Hematopoietic multipotent progenitor cell treated with erythropoietin and hydrocortisone succinate and interleukin-3 and kit ligand, for 17 days (in vitro differentiated cells): ENCODE measurements at regions not wholly inside any gene's neighbourhood (a gene's known extent, or its start where the extent isn't known, plus 50 kb on each side); places are given as distances from the start of the nearest gene placed in this dataset.

Experiments used
- DNase-seq: peaks from one replicate; pipeline ENCODE4 v3.0.0-alpha.2; 2015; ENCODE audit warnings: low spot score

GRCh38 chr1:30316056-30316455 is 407.3 kb downstream of the MATN1 start:
- DNase-seq, result no peak

GRCh38 chr1:30315185-30315960 is 408.0 kb downstream of the MATN1 start:
- DNase-seq, result no peak

GRCh38 chr1:30314591-30314990 is 408.8 kb downstream of the MATN1 start:
- DNase-seq, result no peak

- DNase-seq, result no peak
Measured at GRCh38 chr1:30313584-30313983, 409.8 kb downstream of the MATN1 start.

GRCh38 chr1:30313176-30313575 is 410.2 kb downstream of the MATN1 start:
- DNase-seq, result no peak

GRCh38 chr1:30312226-30312625 is 411.2 kb downstream of the MATN1 start:
- DNase-seq, result no peak

- no peak for DNase-seq
Measured at GRCh38 chr1:30311749-30312148, 411.6 kb downstream of the MATN1 start.

- no peak for DNase-seq
Measured at GRCh38 chr1:30310966-30311742, 412.2 kb downstream of the MATN1 start.

GRCh38 chr1:30307182-30307581 is 416.2 kb downstream of the MATN1 start:
- DNase-seq, result no peak

GRCh38 chr1:30305519-30305918 is 417.9 kb downstream of the MATN1 start:
- no peak for DNase-seq

- no peak for DNase-seq
Measured at GRCh38 chr1:30305061-30305460, 418.3 kb downstream of the MATN1 start.

GRCh38 chr1:30304080-30304479 is 419.3 kb downstream of the MATN1 start:
- no peak for DNase-seq

GRCh38 chr1:30303387-30303786 is 420.0 kb downstream of the MATN1 start:
- DNase-seq, result no peak

- no peak for DNase-seq
Measured at GRCh38 chr1:30302858-30303257, 420.5 kb downstream of the MATN1 start.

- no peak for DNase-seq
Measured at GRCh38 chr1:30300669-30301068, 422.7 kb downstream of the MATN1 start.

GRCh38 chr1:30299393-30299792 is 424.0 kb downstream of the MATN1 start:
- DNase-seq, result no peak

- DNase-seq, result no peak
Measured at GRCh38 chr1:30295674-30296073, 427.7 kb downstream of the MATN1 start.

- no peak for DNase-seq
Measured at GRCh38 chr1:30295266-30295665, 428.1 kb downstream of the MATN1 start.

GRCh38 chr1:30294508-30294907 is 428.9 kb downstream of the MATN1 start:
- no peak for DNase-seq

GRCh38 chr1:30292451-30292850 is 430.9 kb downstream of the MATN1 start:
- no peak for DNase-seq

GRCh38 chr1:30291526-30291925 is 431.9 kb downstream of the MATN1 start:
- DNase-seq, result no peak

GRCh38 chr1:30290581-30290980 is 432.8 kb downstream of the MATN1 start:
- DNase-seq, result no peak

GRCh38 chr1:30287976-30288375 is 435.4 kb downstream of the MATN1 start:
- DNase-seq, result no peak
